ENCODE measurements at regions not wholly inside any gene's neighbourhood (a gene's known extent, or its start where the extent isn't known, plus 50 kb on each side); places are given as distances from the start of the nearest gene placed in this dataset.

DNA sequence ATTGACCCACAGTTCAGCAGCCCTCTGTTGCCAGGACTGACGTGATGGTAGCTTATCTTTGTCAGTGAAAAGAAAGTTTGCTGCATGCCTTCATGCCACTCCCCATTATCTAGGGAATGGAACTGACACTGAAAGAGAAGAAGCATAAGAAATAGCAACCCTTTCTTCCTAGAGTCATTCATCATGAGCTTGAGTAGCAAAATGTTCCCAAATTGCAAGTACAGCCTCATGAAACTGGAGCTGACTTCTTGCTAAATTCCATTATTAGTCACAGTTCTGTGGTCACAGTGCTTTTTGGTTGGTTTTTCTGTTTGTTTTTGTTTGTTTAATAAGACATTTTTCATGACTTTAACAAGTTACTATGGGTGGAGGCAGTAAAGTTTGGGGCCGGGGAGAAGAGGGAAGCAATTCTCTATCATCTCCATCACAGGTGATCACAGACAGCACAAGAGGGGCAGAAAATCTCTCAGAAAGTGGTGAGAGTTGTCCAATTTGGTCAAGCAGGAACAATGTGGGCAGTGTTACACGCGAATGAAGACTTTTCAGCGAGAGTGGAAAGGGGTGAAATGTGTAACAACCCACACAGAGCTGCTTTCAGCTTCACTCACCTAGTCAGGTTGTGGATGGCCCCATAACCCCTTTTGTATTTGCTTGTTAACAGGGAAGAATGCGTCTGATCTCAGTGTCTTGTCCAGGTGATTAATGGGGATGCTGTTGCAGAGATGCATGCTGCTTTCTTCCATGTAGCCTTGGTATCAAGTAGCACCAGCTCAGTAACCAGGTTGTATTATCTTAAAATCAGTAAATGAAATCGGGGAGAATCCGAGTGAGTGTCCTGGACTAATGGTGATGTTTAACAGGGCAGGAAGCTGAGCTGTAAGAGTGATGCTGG lies 440.4 kb downstream of the DMRT2 start:
- no peak for DNase-seq (ENCODE audit: low spot score)

DNA sequence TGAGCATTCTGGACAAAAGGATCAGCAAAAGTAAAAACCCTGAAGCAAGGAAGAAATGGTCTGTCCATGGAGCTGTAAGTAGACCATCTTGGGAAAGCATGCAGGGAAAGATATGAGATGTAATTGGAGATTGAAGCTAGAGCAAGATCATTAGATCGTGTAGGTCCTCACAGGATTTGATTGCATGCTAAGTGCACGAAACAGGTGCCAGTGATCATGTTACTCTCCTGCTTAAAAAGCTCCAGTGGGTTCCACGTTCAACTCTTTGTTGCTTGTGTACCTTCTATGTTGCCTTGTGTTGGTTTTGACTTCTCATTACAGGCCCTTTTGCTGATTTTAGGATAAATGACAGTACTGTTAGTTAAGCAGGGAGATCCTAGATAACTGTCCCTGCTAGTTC lies 442.0 kb downstream of the DMRT2 start:
- no peak for DNase-seq (ENCODE audit: low spot score)

- DNase-seq (ENCODE audit: low spot score), result no peak
Measured at GRCh38 chr9:1495282-1496030, 445.3 kb downstream of the DMRT2 start.

DNA sequence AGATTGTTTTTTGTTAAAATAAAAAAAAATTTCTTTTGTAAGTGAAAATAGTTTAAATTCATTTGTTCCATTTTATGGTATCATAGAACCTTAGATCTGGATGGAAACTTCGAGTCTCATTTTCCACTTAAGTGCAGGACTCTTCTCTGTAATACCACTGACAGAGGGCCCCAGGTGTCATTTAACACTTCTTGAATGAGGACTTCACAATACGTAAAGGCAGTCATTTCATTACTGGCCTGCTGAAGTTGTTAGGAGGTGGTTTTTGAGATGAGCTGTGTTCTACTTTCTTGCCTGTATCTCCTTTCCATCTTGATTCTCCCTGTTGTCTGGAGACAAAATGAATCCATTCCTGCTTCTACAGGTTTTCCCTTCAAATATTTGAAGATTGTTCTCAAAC lies 455.3 kb downstream of the DMRT2 start:
- DNase-seq (ENCODE audit: low spot score), result no peak

- no peak for DNase-seq (ENCODE audit: low spot score)
Measured at GRCh38 chr9:1510712-1511111, 460.6 kb downstream of the DMRT2 start.

DNA sequence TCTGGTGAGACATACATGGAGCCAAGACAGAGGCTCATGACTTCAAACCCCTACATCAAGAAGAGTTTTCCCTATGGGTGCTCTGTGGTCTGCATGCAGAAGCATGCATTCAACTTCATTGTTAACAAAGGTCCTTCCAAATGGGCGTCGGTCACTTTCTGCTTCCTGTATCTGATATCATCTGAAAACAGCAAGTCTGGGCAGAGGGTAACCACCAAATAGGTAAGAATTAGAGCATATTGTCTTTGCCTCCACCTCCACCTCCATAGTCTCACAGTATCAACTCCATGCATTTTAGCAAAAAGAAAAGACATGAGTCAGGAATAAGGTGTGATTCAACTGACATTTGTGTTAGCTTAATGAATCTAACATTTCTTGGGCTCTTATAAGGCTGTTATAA lies 462.9 kb downstream of the DMRT2 start:
- no peak for DNase-seq (ENCODE audit: low spot score)

DNA sequence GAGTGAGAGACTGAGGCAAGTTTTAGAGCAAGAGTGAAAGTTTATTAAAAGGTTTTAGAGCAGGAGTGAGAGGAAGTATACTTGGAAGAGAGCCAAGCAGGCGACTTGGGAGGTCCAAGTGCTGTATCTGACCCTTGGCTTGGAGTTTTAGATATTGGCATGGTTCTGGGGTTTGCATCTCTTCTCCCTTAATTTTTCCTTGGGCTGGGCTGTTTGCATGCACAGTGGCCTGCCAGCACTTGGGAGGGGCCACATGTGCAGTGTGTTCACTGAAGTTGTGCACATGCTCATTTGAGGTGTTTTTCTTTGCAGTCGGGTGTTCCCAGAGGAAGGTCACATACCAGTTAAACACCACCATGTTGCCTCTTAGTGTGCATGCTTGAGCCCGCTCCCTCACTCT lies 464.1 kb downstream of the DMRT2 start:
- DNase-seq (ENCODE audit: low spot score), result no peak

DNA sequence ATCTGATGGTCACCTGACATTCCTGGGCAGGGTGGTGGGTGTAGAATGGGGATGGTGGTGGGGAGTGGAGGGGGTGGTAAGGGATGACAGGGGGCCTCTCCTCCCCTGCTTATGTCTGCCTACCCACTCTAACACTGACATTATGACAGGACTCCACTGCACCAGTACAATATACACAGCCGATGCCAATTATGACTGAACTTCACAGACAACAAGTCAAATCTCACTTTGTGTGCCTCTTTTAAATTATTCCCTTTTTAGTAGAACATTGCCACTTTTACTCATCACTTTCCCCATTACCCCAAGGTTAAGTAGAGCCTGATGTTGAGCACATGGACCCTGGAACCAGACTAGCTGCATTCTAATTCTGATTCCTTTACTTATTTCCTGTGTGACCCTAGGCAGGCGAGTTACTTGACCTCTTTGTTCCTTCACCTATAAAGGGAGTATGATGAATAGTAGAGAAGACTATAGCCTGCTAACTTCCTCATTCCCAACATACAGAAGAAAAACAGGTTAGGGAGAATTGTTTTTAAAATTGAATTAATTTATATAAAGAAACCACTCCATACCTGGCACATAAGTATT lies 464.7 kb downstream of the DMRT2 start:
- no peak for DNase-seq (ENCODE audit: low spot score)

DNA sequence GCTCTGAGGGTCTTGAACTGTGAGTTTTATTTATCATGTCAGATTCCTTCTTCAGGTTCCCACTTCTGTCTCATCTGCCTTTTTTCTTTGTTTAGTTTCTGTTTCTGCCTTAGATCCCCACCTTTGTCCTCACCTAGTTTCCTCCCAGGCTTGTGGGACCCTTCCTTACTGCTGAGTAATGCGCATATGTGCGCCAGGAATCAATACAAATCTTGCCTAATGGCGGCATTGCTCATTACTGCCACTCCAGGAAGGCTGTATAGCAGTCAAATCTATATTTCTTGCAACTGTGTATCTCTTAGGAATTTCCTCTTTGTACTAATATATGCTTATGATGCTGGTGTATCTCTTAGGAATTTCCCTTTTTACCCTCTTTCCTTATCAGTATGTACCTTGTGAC lies 465.4 kb downstream of the DMRT2 start:
- no peak for DNase-seq (ENCODE audit: low spot score)

DNA sequence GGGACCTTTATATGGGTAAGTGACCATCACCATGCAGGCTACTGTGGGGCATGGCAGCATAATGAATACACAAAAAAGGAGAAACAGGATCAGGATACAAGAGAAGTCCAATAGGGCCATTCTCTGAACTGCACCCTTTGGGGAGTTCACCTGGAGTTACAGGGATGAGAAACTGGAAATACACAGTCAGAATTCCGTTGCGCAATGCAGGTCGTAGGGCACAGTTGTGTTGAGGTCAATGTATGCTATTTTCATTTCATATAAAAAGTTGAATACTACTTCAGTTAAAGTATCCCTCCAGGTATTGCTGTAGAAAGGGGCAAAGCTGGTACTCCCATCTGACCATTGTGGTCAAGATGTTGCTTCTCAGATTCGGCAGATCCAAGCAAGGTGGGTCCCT lies 471.4 kb downstream of the DMRT2 start:
- no peak for DNase-seq (ENCODE audit: low spot score)

- DNase-seq (ENCODE audit: low spot score), result no peak
Measured at GRCh38 chr9:1522219-1522767, 472.1 kb downstream of the DMRT2 start.

GRCh38 chr9:1528456-1528855 lies 478.3 kb downstream of the DMRT2 start:
- no peak for DNase-seq (ENCODE audit: low spot score)

DNA sequence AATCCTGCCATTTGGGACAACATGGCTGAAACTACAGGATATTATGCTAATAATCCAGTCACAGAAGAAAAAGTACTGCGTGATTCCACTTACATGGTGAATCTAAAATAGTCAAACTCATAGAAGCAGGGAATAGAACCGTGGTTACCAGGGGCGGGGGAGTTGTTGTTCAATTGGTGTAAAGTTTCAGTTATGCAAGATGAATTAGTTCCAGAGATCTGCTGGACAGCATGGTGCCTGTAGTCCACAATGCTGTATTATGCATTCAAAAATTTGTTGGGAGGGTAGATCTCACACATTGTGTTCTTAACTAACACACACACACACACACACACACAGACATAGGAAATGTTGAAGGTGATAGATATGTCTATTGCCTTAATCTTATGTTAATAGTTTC lies 480.5 kb downstream of the DMRT2 start:
- no peak for DNase-seq (ENCODE audit: low spot score)

DNA sequence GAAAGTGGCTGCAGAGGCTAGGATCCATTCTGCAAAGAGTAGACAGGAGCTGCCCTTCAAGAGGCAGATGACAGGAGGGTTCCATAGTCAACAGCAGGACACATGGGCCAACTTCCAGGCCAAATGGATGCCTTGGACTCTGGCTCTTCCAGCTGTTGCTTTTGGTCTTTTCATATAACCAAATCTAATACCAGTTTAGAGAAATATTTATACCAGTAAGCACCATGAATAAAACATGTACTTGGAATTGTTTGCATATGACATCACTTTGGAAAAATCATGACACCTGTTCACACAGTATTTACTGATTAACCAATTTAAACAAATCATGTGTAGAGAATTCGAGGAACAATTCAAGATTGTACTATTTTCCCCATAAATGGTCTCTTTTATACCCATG lies 481.3 kb downstream of the DMRT2 start:
- no peak for DNase-seq (ENCODE audit: low spot score)

DNA sequence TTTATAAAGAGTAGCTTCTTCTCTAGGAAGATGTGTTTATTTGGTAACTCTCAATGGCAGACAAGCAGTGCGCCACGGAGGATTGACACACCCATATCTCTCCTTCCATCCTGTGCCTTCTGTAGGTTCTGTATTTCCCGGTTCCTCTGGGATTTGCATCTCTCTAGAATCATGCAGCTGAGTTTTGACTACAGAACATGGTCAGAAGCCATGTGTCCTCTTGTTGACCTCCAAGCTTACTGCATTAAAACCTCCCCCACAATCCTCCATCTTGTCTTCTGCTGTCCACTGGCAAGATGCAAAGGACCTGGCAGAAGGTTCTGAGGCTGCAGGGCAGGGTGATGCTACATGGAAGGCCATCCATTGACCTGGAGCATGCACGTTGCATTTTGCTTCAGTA lies 482.0 kb downstream of the DMRT2 start:
- DNase-seq (ENCODE audit: low spot score), result no peak

DNA sequence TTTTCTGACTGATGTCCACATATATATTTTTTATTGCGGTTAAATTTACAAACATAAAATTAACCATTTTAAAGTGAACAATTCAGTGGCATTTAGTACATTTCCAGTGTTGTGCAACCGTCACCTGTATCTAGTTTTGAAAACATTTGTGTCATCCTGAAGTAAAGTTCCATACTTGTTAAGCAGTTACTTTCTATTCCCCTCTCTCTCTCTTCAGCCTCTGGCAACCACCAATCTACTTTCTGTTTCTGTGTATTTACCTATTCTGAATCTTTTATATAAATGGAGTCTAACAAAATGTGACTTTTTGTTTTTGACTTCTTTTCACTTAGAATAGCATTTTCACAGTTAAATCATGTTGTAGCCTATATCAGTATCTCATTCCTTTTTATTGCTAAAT lies 480.1 kb upstream of the SMARCA2 start:
- DNase-seq (ENCODE audit: low spot score), result no peak

GRCh38 chr9:1535599-1535998 lies 479.5 kb upstream of the SMARCA2 start:
- no peak for DNase-seq (ENCODE audit: low spot score)

- DNase-seq (ENCODE audit: low spot score), result no peak
Measured at GRCh38 chr9:1536522-1537170, 478.5 kb upstream of the SMARCA2 start.

DNA sequence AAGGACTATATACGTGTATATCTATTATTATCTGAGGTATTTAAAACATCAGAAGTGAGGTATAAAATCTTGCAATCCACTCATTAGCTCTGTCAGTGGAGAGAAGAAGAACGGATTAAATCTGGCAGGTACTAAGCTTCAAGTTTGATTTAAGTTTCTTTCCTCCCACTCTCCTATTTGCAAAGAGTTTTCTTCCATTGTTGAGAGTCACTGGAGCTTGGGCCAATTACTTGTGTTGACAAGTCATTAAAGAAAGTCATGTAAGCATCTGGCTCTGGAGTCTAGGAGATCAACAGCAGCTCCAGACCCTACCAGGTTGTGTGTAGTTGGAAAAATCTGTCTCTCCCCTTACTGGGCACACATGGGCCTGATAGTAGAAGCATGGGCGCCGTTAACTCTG lies 476.8 kb upstream of the SMARCA2 start:
- no peak for DNase-seq (ENCODE audit: low spot score)

- no peak for DNase-seq (ENCODE audit: low spot score)
Measured at GRCh38 chr9:1539216-1539615, 475.9 kb upstream of the SMARCA2 start.

GRCh38 chr9:1550636-1551035 lies 464.5 kb upstream of the SMARCA2 start:
- DNase-seq (ENCODE audit: low spot score), result no peak
